ENCODE measurements at regions not wholly inside any gene's neighbourhood (a gene's known extent, or its start where the extent isn't known, plus 50 kb on each side); places are given as distances from the start of the nearest gene placed in this dataset.

- TF ChIP-seq, protein P1, sequence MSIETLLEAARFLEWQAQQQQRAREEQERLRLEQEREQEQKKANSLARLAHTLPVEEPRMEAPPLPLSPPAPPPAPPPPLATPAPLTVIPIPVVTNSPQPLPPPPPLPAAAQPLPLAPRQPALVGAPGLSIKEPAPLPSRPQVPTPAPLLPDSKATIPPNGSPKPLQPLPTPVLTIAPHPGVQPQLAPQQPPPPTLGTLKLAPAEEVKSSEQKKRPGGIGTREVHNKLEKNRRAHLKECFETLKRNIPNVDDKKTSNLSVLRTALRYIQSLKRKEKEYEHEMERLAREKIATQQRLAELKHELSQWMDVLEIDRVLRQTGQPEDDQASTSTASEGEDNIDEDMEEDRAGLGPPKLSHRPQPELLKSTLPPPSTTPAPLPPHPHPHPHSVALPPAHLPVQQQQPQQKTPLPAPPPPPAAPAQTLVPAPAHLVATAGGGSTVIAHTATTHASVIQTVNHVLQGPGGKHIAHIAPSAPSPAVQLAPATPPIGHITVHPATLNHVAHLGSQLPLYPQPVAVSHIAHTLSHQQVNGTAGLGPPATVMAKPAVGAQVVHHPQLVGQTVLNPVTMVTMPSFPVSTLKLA (IDR thresholded peaks at IDR 0.05): no peak
- TF ChIP-seq ZNF431 (CRISPR knock-in tag; IDR thresholded peaks at IDR 0.05; ENCODE audit: borderline replicate concordance, low read depth) (peak; percentile 86; the same call in 1 of the 2 replicates), HNRNPH1 (optimal IDR thresholded peaks at IDR 0.05; ENCODE audit: low read depth, low read length) (no peak), HMGXB3 (CRISPR knock-in tag; IDR thresholded peaks at IDR 0.05; ENCODE audit: borderline replicate concordance) (peak; percentile 40; the same call in 1 of the 2 replicates), ZNF503 (CRISPR knock-in tag; IDR thresholded peaks at IDR 0.05) (peak; percentile 81), ZNF432 (CRISPR knock-in tag; IDR thresholded peaks at IDR 0.05; ENCODE audit: borderline replicate concordance) (no peak), RNF219 (CRISPR knock-in tag; IDR thresholded peaks at IDR 0.05) (no peak), UBTF (CRISPR knock-in tag; IDR thresholded peaks at IDR 0.05) (0 out of 2 replicates have a peak, but pooled peaks have one; percentile 53), KDM1A (CRISPR knock-in tag; IDR thresholded peaks at IDR 0.05) (peak; percentile 96), PCBP1 (IDR thresholded peaks at IDR 0.05; ENCODE audit: borderline replicate concordance, low read depth, low read length) (0 out of 2 replicates have a peak, but pooled peaks have one; percentile 41), MAFG (CRISPR knock-in tag; IDR thresholded peaks at IDR 0.05) (no peak), ZSCAN25 (CRISPR knock-in tag; IDR thresholded peaks at IDR 0.05) (peak; percentile 88), EEA1 (CRISPR knock-in tag; IDR thresholded peaks at IDR 0.05; ENCODE audit: borderline replicate concordance) (no peak), NR2F1 (CRISPR knock-in tag; IDR thresholded peaks at IDR 0.05) (peak; percentile 81 to 84)
- TF ChIP-seq, protein P2, sequence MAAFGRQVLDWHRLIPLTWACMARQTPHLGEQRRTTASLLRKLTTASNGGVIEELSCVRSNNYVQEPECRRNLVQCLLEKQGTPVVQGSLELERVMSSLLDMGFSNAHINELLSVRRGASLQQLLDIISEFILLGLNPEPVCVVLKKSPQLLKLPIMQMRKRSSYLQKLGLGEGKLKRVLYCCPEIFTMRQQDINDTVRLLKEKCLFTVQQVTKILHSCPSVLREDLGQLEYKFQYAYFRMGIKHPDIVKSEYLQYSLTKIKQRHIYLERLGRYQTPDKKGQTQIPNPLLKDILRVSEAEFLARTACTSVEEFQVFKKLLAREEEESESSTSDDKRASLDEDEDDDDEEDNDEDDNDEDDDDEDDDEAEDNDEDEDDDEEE (CRISPR knock-in tag; IDR thresholded peaks at IDR 0.05): peak; percentile 51; the same call in 1 of the 2 replicates
These were observed 264.7 kb downstream of the CYP26B1 start (continued) for GRCh38 chr2:71882949-71883472.

Data from HepG2 (cell line).